Liver (tissue), 8 donors: ENCODE measurements at regions not wholly inside any gene's neighbourhood (a gene's known extent, or its start where the extent isn't known, plus 50 kb on each side); places are given as distances from the start of the nearest gene placed in this dataset.

ENCODE experiments used
- DNase-seq: peaks from one replicate; pipeline ENCODE4 v3.0.0-alpha.2; 2017; ENCODE audit warnings: low spot score
- H3K27ac ChIP-seq, 2 donors: one replicate each; pipeline ENCODE4 v1.7.0; 2013; ENCODE audit warnings: inconsistent platforms in 2 of 2, low read length in 2 of 2, control low read depth in 1 of 2, low read depth in 1 of 2, mild to moderate bottlenecking in 1 of 2
- H3K27me3 ChIP-seq, 4 donors: one replicate each; pipeline versions ENCODE4 v1.6.1 to v1.7.0; 2013; ENCODE audit warnings: low read length in 3 of 4, inconsistent platforms in 1 of 4, mild to moderate bottlenecking in 1 of 4, moderate library complexity in 1 of 4; ENCODE audit not compliant: control insufficient read depth in 4 of 4, insufficient read depth in 4 of 4
- H3K36me3 ChIP-seq, 4 donors: one replicate each; pipeline versions ENCODE4 v1.6.1 to v1.7.0; 2013; ENCODE audit warnings: low read length in 3 of 4, mild to moderate bottlenecking in 3 of 4, low read depth in 1 of 4, moderate library complexity in 1 of 4; ENCODE audit not compliant: control insufficient read depth in 4 of 4, insufficient read depth in 3 of 4
- H3K4me1 ChIP-seq, 4 donors: one replicate each; pipeline versions ENCODE4 v1.6.1 to v1.7.0; 2013; ENCODE audit warnings: low read length in 3 of 4, mild to moderate bottlenecking in 3 of 4, moderate library complexity in 1 of 4; ENCODE audit not compliant: control insufficient read depth in 4 of 4, insufficient read depth in 4 of 4
- H3K4me3 ChIP-seq, 3 donors: one replicate each; pipeline versions ENCODE4 v1.6.1 to v1.7.0; 2013; ENCODE audit warnings: low read length in 3 of 3, control low read depth in 1 of 3, low read depth in 1 of 3, mild to moderate bottlenecking in 1 of 3
- H3K9ac ChIP-seq, 2 donors: one replicate each; pipeline ENCODE4 v1.7.0; 2013; ENCODE audit warnings: low read length in 2 of 2, mild to moderate bottlenecking in 2 of 2, moderate library complexity in 2 of 2, control low read depth in 1 of 2, low read depth in 1 of 2
- H3K9me3 ChIP-seq, 4 donors: one replicate each; pipeline versions ENCODE4 v1.6.1 to v1.7.0; 2013; ENCODE audit warnings: low read length in 3 of 4; ENCODE audit not compliant: control insufficient read depth in 4 of 4
- EGR1 ChIP-seq, 2 donors: IDR thresholded peaks; 2 replicates each; pipeline ENCODE4 v1.6.1; 2016 to 2018; ENCODE audit warnings: antibody characterized with exemption in 2 of 2, low read depth in 2 of 2
- FOXA2 ChIP-seq: IDR thresholded peaks from 2 replicates; pipeline ENCODE4 v1.6.1; 2016; ENCODE audit warnings: antibody characterized with exemption
- GABPA ChIP-seq, 2 donors: IDR thresholded peaks in 1 of 2; conservative IDR thresholded peaks in 1 of 2; 2 replicates each; pipeline ENCODE4 v1.6.1; 2016; ENCODE audit warnings: antibody characterized with exemption in 2 of 2, mild to moderate bottlenecking in 1 of 2, moderate library complexity in 1 of 2
- HNF4A ChIP-seq, 2 donors: conservative IDR thresholded peaks; 2 replicates each; pipeline ENCODE4 v1.6.1; 2016; ENCODE audit warnings: antibody characterized with exemption in 2 of 2, mild to moderate bottlenecking in 2 of 2
- HNF4G ChIP-seq: IDR thresholded peaks from 2 replicates; pipeline ENCODE4 v1.6.1; 2016; ENCODE audit warnings: antibody characterized with exemption
- JUND ChIP-seq, 2 donors: IDR thresholded peaks; 2 replicates each; pipeline ENCODE4 v1.6.1; 2016; ENCODE audit warnings: antibody characterized with exemption in 2 of 2
- NR2F2 ChIP-seq: IDR thresholded peaks from 2 replicates; pipeline ENCODE4 v1.6.1; 2016; ENCODE audit warnings: antibody characterized with exemption
- RAD21 ChIP-seq, 2 donors: IDR thresholded peaks; 2 replicates each; pipeline ENCODE4 v1.6.1; 2016; ENCODE audit warnings: antibody characterized with exemption in 2 of 2, mild to moderate bottlenecking in 2 of 2
- RXRA ChIP-seq, 2 donors: IDR thresholded peaks; 2 replicates each; pipeline ENCODE4 v1.6.1; 2017 to 2018; ENCODE audit warnings: antibody characterized with exemption in 2 of 2, mild to moderate bottlenecking in 1 of 2
- SP1 ChIP-seq: IDR thresholded peaks from 2 replicates; pipeline ENCODE4 v1.6.1; 2018; ENCODE audit warnings: antibody characterized with exemption, mild to moderate bottlenecking
- TAF1 ChIP-seq: conservative IDR thresholded peaks from 2 replicates; pipeline ENCODE4 v1.6.1; 2016; ENCODE audit warnings: antibody characterized with exemption, mild to moderate bottlenecking
- YY1 ChIP-seq: IDR thresholded peaks from 2 replicates; pipeline ENCODE4 v1.6.1; 2016; ENCODE audit warnings: antibody characterized with exemption, mild to moderate bottlenecking
- WGBS: extraction: QIAGEN DNeasy Blood & Tissue Kit; methylation state at CpG from one replicate; pipeline ENCODE4 v1.1.7; 2013; 5-methylcytosine and 5-hydroxymethylcytosine counted together
- TF ChIP-seq, protein P1 (sequence below): IDR thresholded peaks from 2 replicates; pipeline ENCODE4 v1.6.1; 2016; ENCODE audit warnings: antibody characterized with exemption
- TF ChIP-seq, protein P2 (sequence below): IDR thresholded peaks from 2 replicates; pipeline ENCODE4 v1.6.1; 2016; ENCODE audit warnings: antibody characterized with exemption
- TF ChIP-seq, protein P3 (sequence below): IDR thresholded peaks from 2 replicates; pipeline ENCODE4 v1.6.1; 2016; ENCODE audit warnings: antibody characterized with exemption, mild to moderate bottlenecking
- TF ChIP-seq, protein P4 (sequence below): fragments of 150-350 bp; IDR thresholded peaks from 2 replicates; pipeline ENCODE4 v1.5.1; 2017; ENCODE audit warnings: improper control_type of control experiment, low read depth, low read length; ENCODE audit not compliant: missing input control
- TF ChIP-seq, protein P5 (sequence below): IDR thresholded peaks from 2 replicates; pipeline ENCODE4 v1.6.1; 2016; ENCODE audit warnings: antibody characterized with exemption
- donor health status: healthy.
- donor health status: healthy.
- donor health status: healthy.
- donor health status: healthy.
- donor health status: healthy.

DNA sequence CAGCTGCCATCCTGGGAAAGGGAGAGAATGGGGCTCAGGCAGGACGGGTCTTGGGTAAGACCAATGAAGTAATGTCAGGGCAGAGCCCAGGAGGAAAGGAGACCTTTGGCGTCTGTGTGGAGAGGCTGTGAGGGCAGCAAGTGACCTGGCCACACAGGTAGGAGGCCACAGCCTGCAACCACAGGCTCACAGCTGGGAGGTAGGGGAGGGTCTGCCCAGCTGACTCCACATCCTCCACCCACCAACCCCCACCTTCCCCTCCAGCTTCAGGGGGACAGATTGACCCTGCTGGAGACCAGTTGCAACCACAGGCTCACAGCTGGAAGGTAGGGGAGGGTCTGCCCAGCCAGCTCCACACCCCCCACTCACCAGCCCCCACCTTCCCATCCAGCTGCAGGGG lies 262.2 kb upstream of the TCERG1L start:
- WGBS = 65% methylated on average over 2 of the region's 2 CpGs
- no peak overlapping the region for H3K9ac ChIP-seq
- no peaks in the 10 kb centered on the region for H3K4me1 ChIP-seq
- no peaks in the 10 kb centered on the region for H3K36me3 ChIP-seq
- no peaks in the 10 kb centered on the region for H3K9me3 ChIP-seq
- H3K27me3 ChIP-seq = peaks cover 0 to 2% (median 0%) of the 10 kb centered on the region in 4 donors
- no peak overlapping the region for H3K27ac ChIP-seq
- peak; percentile 16 for DNase-seq
- TF ChIP-seq, protein P1, sequence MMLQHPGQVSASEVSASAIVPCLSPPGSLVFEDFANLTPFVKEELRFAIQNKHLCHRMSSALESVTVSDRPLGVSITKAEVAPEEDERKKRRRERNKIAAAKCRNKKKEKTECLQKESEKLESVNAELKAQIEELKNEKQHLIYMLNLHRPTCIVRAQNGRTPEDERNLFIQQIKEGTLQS = no peak
- no peak for TF ChIP-seq SP1
- TF ChIP-seq GABPA (IDR thresholded peaks at IDR 0.05 in 1 of 2, conservative IDR thresholded peaks at IDR 0.05 in 1 of 2) = no peak
- TF ChIP-seq, protein P2, sequence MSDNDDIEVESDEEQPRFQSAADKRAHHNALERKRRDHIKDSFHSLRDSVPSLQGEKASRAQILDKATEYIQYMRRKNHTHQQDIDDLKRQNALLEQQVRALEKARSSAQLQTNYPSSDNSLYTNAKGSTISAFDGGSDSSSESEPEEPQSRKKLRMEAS = no peak
- no peak for TF ChIP-seq HNF4G
- TF ChIP-seq TAF1 = no peak
- no peak for TF ChIP-seq FOXA2
- no peak for TF ChIP-seq RAD21 (IDR thresholded peaks at IDR 0.05)
- TF ChIP-seq JUND (IDR thresholded peaks at IDR 0.05) = no peak
- no peak for TF ChIP-seq NR2F2
- TF ChIP-seq YY1 = no peak
- TF ChIP-seq, protein P3, sequence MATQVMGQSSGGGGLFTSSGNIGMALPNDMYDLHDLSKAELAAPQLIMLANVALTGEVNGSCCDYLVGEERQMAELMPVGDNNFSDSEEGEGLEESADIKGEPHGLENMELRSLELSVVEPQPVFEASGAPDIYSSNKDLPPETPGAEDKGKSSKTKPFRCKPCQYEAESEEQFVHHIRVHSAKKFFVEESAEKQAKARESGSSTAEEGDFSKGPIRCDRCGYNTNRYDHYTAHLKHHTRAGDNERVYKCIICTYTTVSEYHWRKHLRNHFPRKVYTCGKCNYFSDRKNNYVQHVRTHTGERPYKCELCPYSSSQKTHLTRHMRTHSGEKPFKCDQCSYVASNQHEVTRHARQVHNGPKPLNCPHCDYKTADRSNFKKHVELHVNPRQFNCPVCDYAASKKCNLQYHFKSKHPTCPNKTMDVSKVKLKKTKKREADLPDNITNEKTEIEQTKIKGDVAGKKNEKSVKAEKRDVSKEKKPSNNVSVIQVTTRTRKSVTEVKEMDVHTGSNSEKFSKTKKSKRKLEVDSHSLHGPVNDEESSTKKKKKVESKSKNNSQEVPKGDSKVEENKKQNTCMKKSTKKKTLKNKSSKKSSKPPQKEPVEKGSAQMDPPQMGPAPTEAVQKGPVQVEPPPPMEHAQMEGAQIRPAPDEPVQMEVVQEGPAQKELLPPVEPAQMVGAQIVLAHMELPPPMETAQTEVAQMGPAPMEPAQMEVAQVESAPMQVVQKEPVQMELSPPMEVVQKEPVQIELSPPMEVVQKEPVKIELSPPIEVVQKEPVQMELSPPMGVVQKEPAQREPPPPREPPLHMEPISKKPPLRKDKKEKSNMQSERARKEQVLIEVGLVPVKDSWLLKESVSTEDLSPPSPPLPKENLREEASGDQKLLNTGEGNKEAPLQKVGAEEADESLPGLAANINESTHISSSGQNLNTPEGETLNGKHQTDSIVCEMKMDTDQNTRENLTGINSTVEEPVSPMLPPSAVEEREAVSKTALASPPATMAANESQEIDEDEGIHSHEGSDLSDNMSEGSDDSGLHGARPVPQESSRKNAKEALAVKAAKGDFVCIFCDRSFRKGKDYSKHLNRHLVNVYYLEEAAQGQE = no peak
- no peak for TF ChIP-seq EGR1 (IDR thresholded peaks at IDR 0.05; ENCODE audit: low read depth in 2 of 2)
- TF ChIP-seq RXRA (IDR thresholded peaks at IDR 0.05) = no peak
- no peak for TF ChIP-seq HNF4A (conservative IDR thresholded peaks at IDR 0.05)
- TF ChIP-seq, protein P4, sequence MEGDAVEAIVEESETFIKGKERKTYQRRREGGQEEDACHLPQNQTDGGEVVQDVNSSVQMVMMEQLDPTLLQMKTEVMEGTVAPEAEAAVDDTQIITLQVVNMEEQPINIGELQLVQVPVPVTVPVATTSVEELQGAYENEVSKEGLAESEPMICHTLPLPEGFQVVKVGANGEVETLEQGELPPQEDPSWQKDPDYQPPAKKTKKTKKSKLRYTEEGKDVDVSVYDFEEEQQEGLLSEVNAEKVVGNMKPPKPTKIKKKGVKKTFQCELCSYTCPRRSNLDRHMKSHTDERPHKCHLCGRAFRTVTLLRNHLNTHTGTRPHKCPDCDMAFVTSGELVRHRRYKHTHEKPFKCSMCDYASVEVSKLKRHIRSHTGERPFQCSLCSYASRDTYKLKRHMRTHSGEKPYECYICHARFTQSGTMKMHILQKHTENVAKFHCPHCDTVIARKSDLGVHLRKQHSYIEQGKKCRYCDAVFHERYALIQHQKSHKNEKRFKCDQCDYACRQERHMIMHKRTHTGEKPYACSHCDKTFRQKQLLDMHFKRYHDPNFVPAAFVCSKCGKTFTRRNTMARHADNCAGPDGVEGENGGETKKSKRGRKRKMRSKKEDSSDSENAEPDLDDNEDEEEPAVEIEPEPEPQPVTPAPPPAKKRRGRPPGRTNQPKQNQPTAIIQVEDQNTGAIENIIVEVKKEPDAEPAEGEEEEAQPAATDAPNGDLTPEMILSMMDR = no peak
- TF ChIP-seq, protein P5, sequence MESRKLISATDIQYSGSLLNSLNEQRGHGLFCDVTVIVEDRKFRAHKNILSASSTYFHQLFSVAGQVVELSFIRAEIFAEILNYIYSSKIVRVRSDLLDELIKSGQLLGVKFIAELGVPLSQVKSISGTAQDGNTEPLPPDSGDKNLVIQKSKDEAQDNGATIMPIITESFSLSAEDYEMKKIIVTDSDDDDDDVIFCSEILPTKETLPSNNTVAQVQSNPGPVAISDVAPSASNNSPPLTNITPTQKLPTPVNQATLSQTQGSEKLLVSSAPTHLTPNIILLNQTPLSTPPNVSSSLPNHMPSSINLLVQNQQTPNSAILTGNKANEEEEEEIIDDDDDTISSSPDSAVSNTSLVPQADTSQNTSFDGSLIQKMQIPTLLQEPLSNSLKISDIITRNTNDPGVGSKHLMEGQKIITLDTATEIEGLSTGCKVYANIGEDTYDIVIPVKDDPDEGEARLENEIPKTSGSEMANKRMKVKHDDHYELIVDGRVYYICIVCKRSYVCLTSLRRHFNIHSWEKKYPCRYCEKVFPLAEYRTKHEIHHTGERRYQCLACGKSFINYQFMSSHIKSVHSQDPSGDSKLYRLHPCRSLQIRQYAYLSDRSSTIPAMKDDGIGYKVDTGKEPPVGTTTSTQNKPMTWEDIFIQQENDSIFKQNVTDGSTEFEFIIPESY = no peak
- no peak overlapping the region for H3K4me3 ChIP-seq

DNA sequence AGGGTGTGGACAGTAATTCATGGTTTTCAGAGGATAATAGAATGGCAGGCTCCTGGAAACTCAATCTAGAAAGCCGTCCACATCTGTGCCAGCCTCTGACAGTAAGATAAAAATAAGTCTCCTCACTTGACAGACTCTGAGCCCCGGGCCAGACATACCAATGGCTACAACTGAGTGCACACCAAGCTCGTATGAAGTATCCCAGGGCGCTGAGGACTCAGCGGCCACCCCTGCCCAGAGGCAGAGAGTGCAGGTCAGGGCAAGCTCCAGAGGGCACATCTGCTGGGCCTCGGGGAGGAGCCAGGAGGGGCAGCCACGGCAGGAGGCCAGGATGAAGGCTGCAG lies 262.8 kb upstream of the TCERG1L start:
- Histone ChIP-seq H3K9ac (no peak overlapping the region), H3K9me3 (no peaks in the 10 kb centered on the region), H3K4me3 (no peak overlapping the region), H3K4me1 (no peaks in the 10 kb centered on the region), H3K27ac (no peak overlapping the region), H3K27me3 (peaks cover 0 to 2% (median 0%) of the 10 kb centered on the region in 4 donors), H3K36me3 (no peaks in the 10 kb centered on the region)
- no peak for TF ChIP-seq JUND (IDR thresholded peaks at IDR 0.05)
- DNase-seq = peak; percentile 14
- WGBS = 56% methylated on average over 7 of the region's 7 CpGs
